NT2/D1 (cell line): ENCODE measurements at regions not wholly inside any gene's neighbourhood (a gene's known extent, or its start where the extent isn't known, plus 50 kb on each side); places are given as distances from the start of the nearest gene placed in this dataset.

Experiments
- SUZ12 ChIP-seq: IDR thresholded peaks from 2 replicates; pipeline ENCODE4 v1.6.1; 2011; ENCODE audit not compliant: insufficient read length, insufficient read depth; ENCODE audit errors: extremely low read depth
- YY1 ChIP-seq: IDR thresholded peaks from 2 replicates; pipeline ENCODE4 v1.6.1; 2011; ENCODE audit not compliant: insufficient read length, insufficient read depth

- TF ChIP-seq YY1: no peak
- TF ChIP-seq SUZ12: no peak
Measured at GRCh38 chr3:161737171-161737570, 240.6 kb downstream of the OTOL1 start.
